Stimulated activated CD4-positive, alpha-beta T cell treated with anti-CD3 and anti-CD28 coated beads, Interleukin-4, amount 100 ng/mL, for 48 hours (primary cell): ENCODE measurements at regions not wholly inside any gene's neighbourhood (a gene's known extent, or its start where the extent isn't known, plus 50 kb on each side); places are given as distances from the start of the nearest gene placed in this dataset.
"Not testable (repeated sequence)": the region's sequence is repeated elsewhere in the genome, so short reads cannot be mapped to it uniquely, and the experiment has no call there.

ENCODE experiments used
- DNase-seq, 2 donors: peaks; one replicate each; pipeline ENCODE4 v3.0.0-alpha.2; 2020; ENCODE audit warnings: low read depth in 2 of 2

DNA sequence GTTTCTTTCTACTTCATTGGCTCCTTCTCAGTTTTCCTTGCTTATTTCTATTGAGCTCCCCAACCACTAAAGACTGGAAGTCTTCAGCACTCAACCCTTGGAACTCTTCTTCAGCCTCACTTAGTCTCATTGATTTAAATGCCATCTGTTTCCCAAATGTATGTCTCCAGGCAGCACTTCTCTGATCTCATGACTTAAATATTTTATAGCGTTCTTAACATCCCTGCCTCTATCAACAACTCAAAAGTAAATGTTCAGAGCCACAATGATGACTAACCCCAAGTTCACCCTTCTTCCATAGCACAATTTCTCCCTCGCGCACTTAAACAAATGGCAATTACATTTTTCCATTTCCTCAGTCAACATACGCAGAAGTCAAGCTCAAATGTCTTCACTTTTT lies 1393.3 kb downstream of the ARAP2 start:
- DNase-seq: no peak

GRCh38 chr4:34851411-34851810 lies 1392.9 kb downstream of the ARAP2 start:
- DNase-seq: no peak

GRCh38 chr4:34854451-34854850 lies 1389.9 kb downstream of the ARAP2 start:
- DNase-seq: no peak

DNA sequence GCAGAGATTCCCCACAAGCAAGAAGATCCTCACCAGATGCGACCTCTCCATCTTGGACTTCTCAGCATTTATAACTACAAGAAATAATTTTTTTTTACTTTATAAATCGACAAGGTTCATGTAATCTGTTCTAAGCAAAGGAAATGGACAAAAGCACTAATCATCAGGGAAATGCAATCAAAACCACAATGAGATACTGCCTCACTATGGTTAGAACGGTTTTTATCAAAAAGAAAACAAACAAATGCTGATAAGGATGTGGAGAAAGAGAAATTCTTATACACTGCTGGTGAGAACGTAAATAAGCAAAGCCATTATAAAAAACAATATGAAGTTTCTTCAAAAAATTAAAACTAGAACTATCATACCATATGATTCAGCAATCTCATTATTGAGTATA lies 1382.6 kb downstream of the ARAP2 start:
- DNase-seq: no peak

- no peak for DNase-seq
Observed at GRCh38 chr4:34878961-34879360, 1365.4 kb downstream of the ARAP2 start.

DNA sequence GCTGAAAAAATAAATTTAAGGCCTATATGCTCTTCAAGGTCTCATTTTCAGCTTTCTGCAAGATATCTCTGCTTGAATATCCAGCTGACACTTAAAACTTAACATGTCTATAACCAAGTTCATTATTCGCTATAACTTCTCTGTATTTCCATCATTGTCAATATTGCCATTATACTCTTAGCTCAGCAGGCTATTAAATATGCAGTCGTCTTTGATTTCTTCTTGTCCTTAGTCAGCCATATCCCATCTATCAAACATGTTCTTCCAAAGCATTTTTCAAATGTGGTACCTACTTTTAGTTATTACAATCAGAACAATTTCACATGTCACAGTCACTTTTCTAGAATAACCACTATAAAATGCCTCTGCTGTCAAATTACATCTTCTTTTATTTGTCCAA lies 1364.1 kb downstream of the ARAP2 start:
- DNase-seq: no peak

GRCh38 chr4:34891892-34892291 lies 1352.4 kb downstream of the ARAP2 start:
- DNase-seq: no peak

GRCh38 chr4:34893382-34893781 lies 1350.9 kb downstream of the ARAP2 start:
- no peak for DNase-seq

DNA sequence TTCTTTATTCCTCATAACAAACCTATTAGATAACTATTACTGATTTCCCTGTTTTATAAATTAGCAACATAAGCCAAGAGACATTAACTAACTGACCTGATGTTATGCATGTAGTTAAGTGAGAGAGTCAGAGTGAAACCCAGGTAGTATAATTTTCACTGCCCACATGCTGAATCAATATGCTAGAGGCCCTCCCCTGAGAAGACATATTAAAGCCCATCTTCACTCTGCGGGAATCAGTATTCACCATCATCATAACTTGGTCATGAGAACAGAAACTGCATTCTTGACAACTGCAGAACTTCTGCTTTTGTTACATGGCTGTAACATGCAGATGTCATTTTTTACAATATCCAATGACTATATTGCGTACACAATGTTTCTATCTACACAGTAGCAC lies 1324.3 kb downstream of the ARAP2 start:
- DNase-seq: no peak

DNA sequence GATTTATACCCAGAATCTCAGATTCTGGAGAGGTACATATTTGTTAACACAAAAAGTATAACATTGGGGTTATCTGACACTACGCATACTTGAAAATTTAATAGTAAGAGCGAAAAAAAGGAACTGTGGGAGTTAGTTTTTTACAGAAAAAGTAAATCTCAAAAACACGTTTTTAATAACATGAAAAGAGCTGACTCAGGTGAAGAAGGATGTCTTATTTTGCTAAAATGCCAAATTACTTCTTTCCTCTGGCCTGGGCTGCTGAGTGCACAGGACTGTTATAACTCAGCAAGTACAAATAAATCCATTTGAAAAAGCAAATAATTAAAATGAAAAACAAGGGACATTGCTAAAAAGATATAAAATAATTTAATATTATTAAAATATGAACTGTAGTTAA lies 1322.9 kb downstream of the ARAP2 start:
- DNase-seq: no peak

DNA sequence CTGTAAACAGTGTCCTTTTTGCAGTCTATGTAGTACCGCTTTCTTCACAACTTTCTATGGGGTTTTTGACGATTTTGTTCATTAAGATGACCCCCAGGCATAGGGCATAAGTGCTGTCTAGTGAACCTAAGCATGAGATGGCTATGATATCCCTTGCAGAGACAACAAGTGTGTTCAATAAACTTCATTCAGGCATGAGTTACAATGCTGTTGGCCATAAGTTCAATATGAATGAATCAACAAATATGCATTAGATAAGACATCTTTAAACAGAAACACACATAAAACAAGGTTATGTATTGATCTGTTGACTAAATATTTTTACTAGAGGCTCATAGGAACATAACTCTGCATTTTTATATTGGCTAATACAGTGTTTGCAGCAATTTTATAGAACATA lies 1322.0 kb downstream of the ARAP2 start:
- DNase-seq: no peak

- DNase-seq: no peak
Observed at GRCh38 chr4:34932591-34932990, 1311.7 kb downstream of the ARAP2 start.

- DNase-seq: no peak
Observed at GRCh38 chr4:34935739-34936138, 1308.6 kb downstream of the ARAP2 start.

GRCh38 chr4:34939073-34939472 lies 1305.2 kb downstream of the ARAP2 start:
- no peak for DNase-seq

- DNase-seq: no peak
Observed at GRCh38 chr4:34943741-34944386, 1300.5 kb downstream of the ARAP2 start.

GRCh38 chr4:34950926-34951325 lies 1293.4 kb downstream of the ARAP2 start:
- no peak for DNase-seq

DNA sequence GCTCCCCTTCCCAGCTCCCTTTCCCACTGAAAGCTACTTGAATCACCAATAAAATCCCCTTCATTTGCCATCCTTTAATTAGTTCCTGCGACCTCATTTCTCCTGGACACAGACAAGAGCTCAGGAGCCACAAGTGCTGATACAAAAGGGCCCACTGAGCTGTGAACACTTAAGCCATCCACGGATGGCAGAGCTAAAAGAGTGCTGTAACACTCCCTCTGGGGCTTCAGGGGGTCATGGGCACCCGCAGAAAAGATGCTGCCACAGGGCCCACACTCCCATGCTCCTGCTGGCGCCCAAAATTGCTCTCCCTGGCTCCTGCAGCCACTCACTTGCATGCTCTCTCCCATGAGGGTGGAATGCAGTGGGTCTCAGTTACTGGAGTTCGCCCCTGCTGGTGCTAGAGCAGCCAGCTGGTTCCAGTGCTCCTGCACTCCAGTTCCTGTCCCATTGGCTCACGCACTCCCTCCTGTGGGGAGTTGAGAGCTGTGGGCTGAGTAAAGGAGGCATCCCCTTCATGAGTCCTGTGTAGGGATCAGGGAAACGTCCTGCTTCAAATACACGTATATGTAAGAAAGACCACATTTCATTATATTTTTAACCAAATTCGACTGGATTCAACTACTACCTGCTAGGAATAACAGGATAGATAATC lies 1291.0 kb downstream of the ARAP2 start:
- DNase-seq: no peak

DNA sequence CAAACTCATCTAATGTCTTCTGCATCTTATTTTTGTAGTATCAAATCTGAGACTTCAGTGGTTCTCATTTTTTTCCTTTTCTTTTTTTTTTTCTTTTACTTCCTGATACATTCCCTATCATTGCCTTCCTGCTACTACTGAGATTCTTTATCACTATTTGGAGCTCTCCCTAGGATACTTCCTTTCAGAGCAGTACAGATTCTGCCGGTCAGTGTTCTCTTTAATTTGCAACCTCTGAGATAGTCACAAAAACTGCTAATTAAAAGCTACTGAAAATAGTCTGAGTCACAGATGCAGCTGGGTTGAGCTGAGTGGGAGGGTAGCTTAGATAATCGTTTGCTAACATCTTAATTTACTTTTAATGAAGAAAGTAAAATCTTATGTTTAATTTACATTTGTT lies 1279.7 kb downstream of the ARAP2 start:
- no peak for DNase-seq

- no peak for DNase-seq
Observed at GRCh38 chr4:34972189-34972588, 1272.1 kb downstream of the ARAP2 start.

DNA sequence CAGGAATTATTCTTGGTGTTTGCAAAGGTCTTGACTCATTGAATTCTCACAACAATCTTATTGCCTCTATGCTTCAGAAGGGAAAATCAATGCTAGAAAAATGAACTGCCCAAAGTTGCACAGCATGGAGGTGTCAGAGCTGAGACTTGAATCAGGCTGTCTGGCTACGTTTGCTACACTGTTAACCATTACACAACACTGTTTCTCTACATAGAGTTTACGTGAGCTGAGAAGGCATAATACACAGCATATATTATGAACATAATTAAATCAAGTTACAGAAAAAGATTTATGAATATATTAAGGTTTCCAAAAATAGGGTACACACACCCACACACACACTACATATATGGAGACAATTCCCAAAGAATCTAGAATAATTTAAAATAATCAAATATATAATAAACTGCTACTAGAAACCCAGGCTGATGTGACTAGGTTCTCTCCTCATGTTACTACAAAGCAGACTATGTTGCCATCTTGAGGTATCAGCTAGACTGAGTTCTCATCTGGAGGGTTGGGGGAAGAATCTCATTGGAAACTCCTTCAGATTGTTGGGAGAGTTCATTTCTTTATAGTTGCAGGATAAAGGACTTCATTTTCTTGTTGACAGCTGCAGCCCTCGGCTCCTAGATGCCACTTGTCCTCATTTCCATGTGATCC lies 1270.5 kb downstream of the ARAP2 start:
- no peak for DNase-seq

DNA sequence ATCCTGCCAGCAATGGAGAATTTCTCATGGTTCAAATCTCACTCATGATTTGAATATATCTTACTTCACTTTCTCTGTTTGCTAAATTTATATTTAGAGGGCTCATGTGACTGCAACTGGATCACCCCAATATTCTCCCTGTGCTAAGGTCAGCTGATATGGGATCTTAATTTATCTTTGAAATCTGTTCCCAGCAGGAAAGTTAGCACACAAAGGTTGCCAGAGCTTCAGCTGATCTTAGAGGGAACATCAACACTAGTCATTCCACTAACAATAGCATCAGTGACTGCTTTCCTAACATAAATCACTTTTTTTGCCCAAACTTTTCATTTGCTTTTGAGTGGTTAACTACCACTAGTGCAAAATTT lies 1270.0 kb downstream of the ARAP2 start:
- no peak for DNase-seq

- not testable (repeated sequence) for DNase-seq
Observed at GRCh38 chr4:35021222-35021621, 1223.1 kb downstream of the ARAP2 start.

DNA sequence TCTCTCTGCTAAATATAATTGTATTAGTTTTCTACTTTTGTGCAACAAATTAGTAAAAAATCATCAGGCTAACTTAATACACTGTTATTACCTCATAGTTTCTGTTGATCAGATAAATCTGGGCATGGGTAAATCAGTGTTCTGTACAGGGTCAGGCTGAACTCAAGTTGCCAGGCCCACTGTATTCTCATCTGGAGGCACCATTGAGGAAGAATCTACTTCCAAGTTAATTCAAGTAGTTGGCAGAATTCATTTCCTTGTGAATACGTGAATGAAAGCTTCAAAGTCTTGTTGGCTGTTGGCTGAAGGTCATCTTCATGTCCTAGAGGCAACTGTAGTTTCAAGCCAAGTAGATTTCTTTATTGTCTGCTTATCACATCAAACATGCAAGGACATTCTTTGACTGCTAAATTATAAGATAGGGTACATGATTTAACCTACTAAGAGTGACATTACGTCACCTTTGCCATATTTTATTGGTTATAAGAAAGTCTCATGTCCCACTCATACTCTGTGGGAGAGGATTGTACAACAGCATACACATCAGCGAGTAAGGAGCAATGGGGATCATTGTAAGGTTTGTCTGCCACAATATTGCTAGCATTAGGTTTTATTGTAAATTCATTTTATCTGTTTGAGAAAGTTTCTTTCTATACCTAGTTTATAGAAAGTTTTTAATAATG lies 1219.0 kb downstream of the ARAP2 start:
- no peak for DNase-seq
